T-cell (primary cell): ENCODE measurements at regions not wholly inside any gene's neighbourhood (a gene's known extent, or its start where the extent isn't known, plus 50 kb on each side); places are given as distances from the start of the nearest gene placed in this dataset.

Experiments
- ATAC-seq, 4 experiments: fragments of 200-7000 bp in 3 of 4; fragments of 150-1000 bp in 1 of 4; cut with Tn5 transposase; replicated peaks in 1 of 4; 1 replicate in 3 of 4; 2 replicates in 1 of 4; pipeline ENCODE4 v1.10.0; 2021; ENCODE audit warnings: moderate library complexity in 3 of 4, mild to moderate bottlenecking in 2 of 4, moderate number of reproducible peaks in 1 of 4
- CTCF ChIA-PET, 2 donors: fragments of 300-600 bp; sonication (Branson Sonifier 250); formaldehyde crosslinking; loops; one replicate each; lab custom pipeline; 2022; ENCODE audit warnings: antibody characterized with exemption in 2 of 2; lab: Charles Lee
- POLR2A ChIA-PET, 2 donors: fragments of 300-600 bp; sonication (Branson Sonifier 250); formaldehyde crosslinking; loops; one replicate each; lab custom pipeline; 2022; ENCODE audit warnings: antibody characterized with exemption in 2 of 2; lab: Charles Lee
- DNase-seq, 35 experiments: peaks; one replicate each; pipeline versions ENCODE4 v3.0.0 to v3.0.0-alpha.2; 2013 to 2023
- H3K27ac ChIP-seq: one replicate; pipeline ENCODE4 v1.5.1; 2013; ENCODE audit warnings: low read length
- H3K27me3 ChIP-seq, 2 experiments: replicated peaks in 1 of 2; 1 replicate in 1 of 2; 2 replicates in 1 of 2; pipeline versions ENCODE4 v1.6.1 to v1.7.0; 2013; ENCODE audit warnings: low read length in 1 of 2, mixed read lengths in 1 of 2; ENCODE audit not compliant: control insufficient read depth in 2 of 2, insufficient read depth in 2 of 2; ENCODE audit errors: extremely low read depth in 1 of 2
- H3K36me3 ChIP-seq, 2 donors: 1 replicate in 1 of 2; 2 replicates in 1 of 2; pipeline versions ENCODE4 v1.6.1 to v1.7.0; 2013; ENCODE audit warnings: low read length in 1 of 2; ENCODE audit not compliant: control insufficient read depth in 2 of 2, insufficient read depth in 1 of 2; ENCODE audit errors: extremely low read depth in 1 of 2
- H3K4me1 ChIP-seq, 2 experiments: 1 replicate in 1 of 2; 2 replicates in 1 of 2; pipeline versions ENCODE4 v1.6.1 to v1.7.0; 2013; ENCODE audit warnings: low read length in 2 of 2, mixed read lengths in 1 of 2; ENCODE audit not compliant: insufficient read depth in 2 of 2, control insufficient read depth in 1 of 2; ENCODE audit errors: extremely low read depth in 1 of 2
- H3K4me3 ChIP-seq, 2 donors: 1 replicate in 1 of 2; 2 replicates in 1 of 2; pipeline versions ENCODE4 v1.5.1 to v1.7.0; 2013; ENCODE audit warnings: mild to moderate bottlenecking in 2 of 2, low read length in 1 of 2, moderate library complexity in 1 of 2; ENCODE audit not compliant: control insufficient read depth in 1 of 2; ENCODE audit errors: extremely low read depth in 1 of 2
- H3K9me3 ChIP-seq: 2 replicates; pipeline ENCODE4 v1.7.0; 2013
- H3K27ac Mint-ChIP-seq, 2 donors: one replicate each; pipeline ENCODE4 v1.8.0; 2020 to 2021; ENCODE audit warnings: mild to moderate bottlenecking in 2 of 2, mixed read lengths in 2 of 2
- H3K27me3 Mint-ChIP-seq, 2 donors: one replicate each; pipeline ENCODE4 v1.8.0; 2021 to 2022; ENCODE audit warnings: mixed read lengths in 2 of 2
- H3K36me3 Mint-ChIP-seq: one replicate; pipeline ENCODE4 v1.8.0; 2021; ENCODE audit warnings: mixed read lengths
- H3K4me1 Mint-ChIP-seq, 3 donors: one replicate each; pipeline ENCODE4 v1.8.0; 2020 to 2022; ENCODE audit warnings: mixed read lengths in 3 of 3, mild to moderate bottlenecking in 1 of 3
- H3K4me3 Mint-ChIP-seq, 3 donors: one replicate each; pipeline ENCODE4 v1.8.0; 2020 to 2022; ENCODE audit warnings: mild to moderate bottlenecking in 3 of 3, mixed read lengths in 3 of 3, moderate library complexity in 3 of 3
- H3K9me3 Mint-ChIP-seq, 3 donors: one replicate each; pipeline ENCODE4 v1.8.0; 2020 to 2022; ENCODE audit warnings: mixed read lengths in 3 of 3
- WGBS: methylation state at CpG from one replicate; pipeline ENCODE4 v1.1.5; 2013; ENCODE audit warnings: missing lambda C conversion rate; ENCODE audit not compliant: insufficient coverage; 5-methylcytosine and 5-hydroxymethylcytosine counted together

DNA sequence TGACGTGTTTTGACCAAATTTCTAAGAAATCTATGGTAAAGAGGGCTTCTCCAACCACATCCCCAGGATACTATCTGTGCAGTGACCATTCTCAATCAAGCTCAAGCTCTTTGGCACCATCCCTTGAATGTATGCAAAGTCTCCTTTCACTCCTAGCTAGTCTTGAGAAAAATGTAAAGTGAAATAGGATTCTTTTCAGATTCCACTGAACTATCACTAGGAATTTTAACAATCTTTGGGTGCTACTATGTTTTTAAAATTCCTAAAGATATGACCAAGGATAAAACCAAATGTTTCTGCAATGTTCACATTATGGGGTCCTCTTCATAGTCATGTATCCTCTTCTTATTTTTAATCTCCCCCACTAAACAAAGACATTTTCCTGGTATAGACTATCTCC lies 107.8 kb downstream of the TMCO5A start:
- Mint-ChIP-seq H3K9me3 (peaks cover 0 to 2% (median 0%) of the 10 kb centered on the region in 3 donors), H3K27ac (no peak overlapping the region), H3K4me3 (no peak overlapping the region), H3K4me1 (no peaks in the 10 kb centered on the region), H3K36me3 (no peaks in the 10 kb centered on the region), H3K27me3 (peaks cover 4 to 7% of the 10 kb centered on the region in 2 donors)
- no peaks in the 10 kb centered on the region for H3K9me3 ChIP-seq
- DNase-seq (no peak), ATAC-seq (no peak)
- H3K27ac ChIP-seq = no peak overlapping the region
- H3K27me3 ChIP-seq = no peaks in the 10 kb centered on the region
- ChIA-PET CTCF (no interaction called here), POLR2A (no interaction called here)
- WGBS = no CpG with 5 or more reads among the region's 1 CpG
- peaks cover 0 to 2% of the 10 kb centered on the region in 2 experiments for H3K4me1 ChIP-seq
- no peak overlapping the region for H3K4me3 ChIP-seq
- no peaks in the 10 kb centered on the region for H3K36me3 ChIP-seq

DNA sequence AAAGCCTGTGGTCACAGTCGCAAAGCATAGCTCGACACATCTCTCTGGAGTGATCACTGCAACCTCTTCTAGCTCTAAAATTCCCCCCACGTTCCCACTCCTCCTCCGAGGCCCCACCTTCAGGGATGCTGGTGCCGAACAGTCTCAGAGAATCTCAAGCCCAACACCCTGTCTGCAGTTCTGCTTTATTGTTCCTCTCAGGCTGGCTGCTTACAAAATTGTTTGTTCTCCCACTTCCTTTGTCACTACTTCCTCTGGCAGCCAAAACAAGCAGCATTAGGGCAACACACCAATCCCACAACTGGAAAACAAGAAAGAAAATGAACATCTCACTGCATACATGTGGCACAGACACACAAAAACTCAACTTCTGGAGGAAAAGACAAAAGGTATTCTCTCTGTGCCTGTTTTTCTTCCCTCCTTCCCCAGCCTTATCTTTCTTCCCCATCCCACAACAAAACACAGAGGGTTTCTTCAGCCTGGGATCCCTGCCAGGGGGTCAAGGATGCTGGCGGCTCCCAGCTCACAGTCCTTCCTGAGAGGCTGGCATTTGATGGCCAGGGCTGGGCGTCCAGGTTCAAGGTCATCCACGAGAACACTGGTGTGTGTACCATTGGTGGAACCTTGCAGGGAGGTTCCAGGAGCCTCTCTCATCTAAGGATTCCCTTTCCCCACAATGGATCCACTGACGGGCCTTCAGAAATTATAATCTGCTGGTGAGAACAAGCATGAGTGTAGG lies 108.4 kb downstream of the TMCO5A start:
- Mint-ChIP-seq H3K9me3 (peaks cover 0 to 3% (median 0%) of the 10 kb centered on the region in 3 donors), H3K27me3 (peaks cover 4 to 7% of the 10 kb centered on the region in 2 donors), H3K36me3 (no peaks in the 10 kb centered on the region), H3K4me3 (no peak overlapping the region), H3K27ac (no peak overlapping the region), H3K4me1 (no peaks in the 10 kb centered on the region)
- Histone ChIP-seq H3K4me3 (no peak overlapping the region), H3K9me3 (no peaks in the 10 kb centered on the region), H3K36me3 (no peaks in the 10 kb centered on the region), H3K27me3 (no peaks in the 10 kb centered on the region), H3K4me1 (peaks cover 0 to 2% of the 10 kb centered on the region in 2 experiments), H3K27ac (no peak overlapping the region)
- DNase-seq (no peak), ATAC-seq (no peak)
- ChIA-PET POLR2A (interaction anchor here in 1 of 2 donors (0.6 kb wide), 1 partner anchor 1926 kb away, joined by 9 read pairs; no protein-coding TSS in a partner anchor), CTCF (no interaction called here)
- WGBS = 33% methylated on average over 3 of the region's 9 CpGs

DNA sequence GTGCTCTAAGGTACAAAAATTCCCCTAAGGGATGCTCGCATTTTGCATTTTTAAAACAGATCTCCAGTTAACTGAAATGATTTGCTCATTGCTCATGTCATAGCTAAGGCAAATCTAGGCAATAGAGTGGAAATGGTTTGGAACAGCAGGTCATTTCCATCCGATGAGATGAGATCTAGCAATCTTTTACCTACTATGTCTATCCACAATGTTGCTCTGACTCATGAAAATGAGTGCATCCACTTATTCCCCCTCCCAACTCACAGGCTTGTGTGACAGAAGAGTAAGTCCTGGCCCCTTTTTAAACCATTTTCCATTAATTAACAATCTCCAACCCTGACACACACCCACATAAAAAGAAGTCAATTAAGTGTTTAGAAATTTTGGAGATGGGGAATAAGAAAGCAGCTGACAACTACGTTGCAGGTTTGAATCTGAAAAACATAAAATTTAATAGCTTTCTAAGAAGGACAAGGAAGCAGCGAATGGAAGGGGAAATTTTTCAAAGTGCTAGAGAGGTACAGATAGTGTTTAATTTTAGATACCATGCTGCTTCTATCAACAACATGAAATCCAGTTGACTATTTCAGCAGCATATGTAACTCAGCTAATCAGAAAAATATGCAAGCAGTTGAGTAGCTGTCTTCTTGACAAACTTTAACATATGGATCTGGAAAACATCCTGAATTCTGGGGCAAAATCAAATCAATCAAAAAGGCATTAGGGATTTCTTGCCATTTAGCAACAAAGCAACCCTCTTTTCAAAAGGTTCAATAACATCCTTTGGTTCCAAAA lies 112.0 kb downstream of the TMCO5A start:
- Histone ChIP-seq H3K27me3 (no peaks in the 10 kb centered on the region), H3K36me3 (no peaks in the 10 kb centered on the region), H3K27ac (no peak overlapping the region), H3K4me3 (no peak overlapping the region), H3K4me1 (peaks cover 0 to 2% of the 10 kb centered on the region in 2 experiments), H3K9me3 (no peaks in the 10 kb centered on the region)
- H3K27ac Mint-ChIP-seq = no peak overlapping the region
- POLR2A ChIA-PET = no interaction called here
- CTCF ChIA-PET = no interaction called here
- H3K27me3 Mint-ChIP-seq = peaks cover 4 to 7% of the 10 kb centered on the region in 2 donors
- DNase-seq (no peak), ATAC-seq (no peak)
- no peak overlapping the region for H3K4me3 Mint-ChIP-seq
- WGBS = 50% methylated on average over 1 of the region's 4 CpGs
- H3K36me3 Mint-ChIP-seq = no peaks in the 10 kb centered on the region
- no peaks in the 10 kb centered on the region for H3K4me1 Mint-ChIP-seq
- H3K9me3 Mint-ChIP-seq = peaks cover 0 to 3% (median 0%) of the 10 kb centered on the region in 3 donors

DNA sequence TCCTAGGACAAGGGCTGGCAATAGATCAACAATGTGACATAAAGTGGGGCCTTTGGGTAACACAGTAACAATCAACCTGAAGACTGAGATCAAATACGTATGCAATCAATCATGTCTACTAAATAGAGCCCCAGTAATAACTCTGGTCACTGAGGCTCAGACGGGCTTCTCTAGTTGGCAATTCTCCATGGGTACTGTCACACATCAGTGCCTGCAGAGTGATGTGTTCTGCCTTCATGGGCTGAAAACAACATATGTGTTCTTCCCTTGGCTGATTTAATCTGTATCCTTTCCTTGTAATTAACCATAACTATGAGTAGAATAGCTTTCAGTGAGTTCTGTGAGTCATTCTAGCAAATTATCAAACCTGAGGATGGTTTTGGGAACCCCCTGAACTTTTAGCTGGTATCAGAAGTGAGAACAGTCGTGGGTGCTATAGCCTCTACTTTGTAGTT lies 113.6 kb downstream of the TMCO5A start:
- 93% methylated on average over 2 of the region's 3 CpGs for WGBS
- peaks cover 0 to 3% (median 0%) of the 10 kb centered on the region in 3 donors for H3K9me3 Mint-ChIP-seq
- no peaks in the 10 kb centered on the region for H3K27me3 ChIP-seq
- H3K9me3 ChIP-seq = no peaks in the 10 kb centered on the region
- CTCF ChIA-PET = no interaction called here
- peaks cover under 1 to 3% of the 10 kb centered on the region in 2 donors for H3K27me3 Mint-ChIP-seq
- DNase-seq = no peak
- no peaks in the 10 kb centered on the region for H3K4me1 Mint-ChIP-seq
- H3K4me1 ChIP-seq = no peaks in the 10 kb centered on the region
- no peak overlapping the region for H3K4me3 Mint-ChIP-seq
- no peak overlapping the region for H3K27ac Mint-ChIP-seq
- H3K27ac ChIP-seq = no peak overlapping the region
- POLR2A ChIA-PET = no interaction called here
- no peaks in the 10 kb centered on the region for H3K36me3 ChIP-seq
- ATAC-seq = no peak
- H3K4me3 ChIP-seq = no peak overlapping the region
- H3K36me3 Mint-ChIP-seq = no peaks in the 10 kb centered on the region

DNA sequence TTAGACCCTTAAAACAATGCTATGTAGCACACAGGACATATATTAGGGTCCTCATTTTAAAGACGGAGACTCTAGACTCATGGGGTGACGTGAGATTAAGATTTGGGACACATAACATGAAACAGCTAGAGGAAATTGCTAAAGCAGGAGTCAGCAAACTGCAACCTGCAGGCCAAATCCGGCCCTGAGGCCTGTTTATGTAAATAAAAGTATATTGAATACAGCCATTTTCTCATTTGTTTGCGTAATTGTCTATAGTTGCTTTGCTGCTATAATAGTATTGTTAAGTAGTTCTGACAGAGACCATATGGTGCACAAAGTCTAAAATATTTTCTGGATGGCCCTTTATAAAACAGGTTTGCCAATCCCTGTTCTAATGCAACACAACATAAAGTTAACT lies 115.5 kb downstream of the TMCO5A start:
- Mint-ChIP-seq H3K4me1 (no peaks in the 10 kb centered on the region), H3K36me3 (no peaks in the 10 kb centered on the region), H3K27me3 (no peaks in the 10 kb centered on the region), H3K4me3 (no peak overlapping the region), H3K9me3 (peaks cover 0 to 3% (median 0%) of the 10 kb centered on the region in 3 donors), H3K27ac (no peak overlapping the region)
- no peaks in the 10 kb centered on the region for H3K9me3 ChIP-seq
- H3K27ac ChIP-seq = no peak overlapping the region
- DNase-seq = no peak
- ChIA-PET POLR2A (no interaction called here), CTCF (no interaction called here)
- ATAC-seq = no peak
- no CpG with 5 or more reads among the region's 4 CpGs for WGBS
- no peak overlapping the region for H3K4me3 ChIP-seq
- H3K4me1 ChIP-seq = no peaks in the 10 kb centered on the region
- no peaks in the 10 kb centered on the region for H3K27me3 ChIP-seq
- no peaks in the 10 kb centered on the region for H3K36me3 ChIP-seq

DNA sequence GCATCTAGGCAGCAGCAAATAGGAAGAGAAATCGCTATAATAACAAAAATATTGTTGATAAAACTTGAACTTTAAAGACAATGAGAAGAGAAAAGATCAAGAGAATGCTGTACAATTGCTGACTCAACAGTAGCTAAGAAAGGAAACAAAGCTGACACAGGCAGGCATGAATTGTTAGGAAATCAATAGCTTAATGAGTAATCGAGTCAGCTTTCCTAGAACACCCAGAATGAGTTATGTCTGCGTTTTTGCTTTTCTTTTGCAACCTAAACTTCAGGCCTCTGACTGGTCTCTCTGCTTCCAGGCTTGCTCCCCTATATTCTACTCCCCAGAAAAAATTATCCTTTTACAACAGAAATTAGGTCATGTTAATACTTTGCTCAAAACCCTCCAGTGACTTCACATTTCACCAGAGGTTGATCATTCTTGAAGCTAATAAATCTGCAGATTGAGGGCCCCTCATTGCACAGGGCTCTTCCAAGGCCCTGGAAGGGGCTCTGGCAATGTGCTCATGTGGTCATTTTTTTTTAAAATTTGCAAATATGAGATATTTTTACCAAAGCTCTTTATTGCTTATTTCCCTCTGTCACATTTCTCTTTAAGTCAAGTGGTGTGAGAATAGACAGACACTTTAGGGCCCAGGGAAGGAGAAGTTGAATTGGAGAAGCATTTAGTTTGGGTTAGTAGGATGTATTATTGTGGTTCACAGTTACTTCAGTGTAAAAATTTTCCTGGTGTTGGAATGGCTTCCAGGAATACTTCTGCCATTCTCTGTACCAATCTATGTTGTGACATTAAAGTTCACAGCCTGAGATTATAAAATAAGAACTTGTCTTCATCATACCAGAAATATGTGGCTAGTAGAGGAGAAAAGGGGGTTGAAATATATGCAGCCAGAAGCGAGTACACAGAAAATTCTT lies 116.3 kb downstream of the TMCO5A start:
- Histone ChIP-seq H3K36me3 (no peaks in the 10 kb centered on the region), H3K9me3 (no peaks in the 10 kb centered on the region), H3K27ac (no peak overlapping the region), H3K27me3 (no peaks in the 10 kb centered on the region), H3K4me1 (no peaks in the 10 kb centered on the region), H3K4me3 (no peak overlapping the region)
- DNase-seq = no peak
- Mint-ChIP-seq H3K4me3 (no peak overlapping the region), H3K27me3 (no peaks in the 10 kb centered on the region), H3K27ac (no peak overlapping the region), H3K36me3 (no peaks in the 10 kb centered on the region), H3K4me1 (no peaks in the 10 kb centered on the region), H3K9me3 (peaks cover 0 to 3% (median 0%) of the 10 kb centered on the region in 3 donors)
- 14% methylated on average over 1 of the region's 4 CpGs for WGBS
- ChIA-PET POLR2A (no interaction called here), CTCF (no interaction called here)
- no peak for ATAC-seq
